IMR-90 (cell line): ENCODE measurements at regions not wholly inside any gene's neighbourhood (a gene's known extent, or its start where the extent isn't known, plus 50 kb on each side); places are given as distances from the start of the nearest gene placed in this dataset.

ENCODE experiments used
- ATAC-seq: fragments of 200-7000 bp; cut with Tn5 transposase; 2 replicates; pipeline ENCODE4 v1.9.1; 2020; ENCODE audit warnings: low read depth, mild to moderate bottlenecking, moderate library complexity
- BruUV-seq: library from RNA; stranded (reverse); fragments of 400-500 nt; replicated peaks from 2 replicates; lab custom pipeline; 2021; lab: Mats Ljungman, UMichigan
- CTCF ChIA-PET: fragments of 300-600 bp; formaldehyde crosslinking; extraction: SDS; loops from one replicate; lab custom pipeline; 2021; ENCODE audit warnings: antibody characterized with exemption; lab: Yijun Ruan, JAX
- POLR2A ChIA-PET: fragments of 300-600 bp; sonication (Branson Sonifier 250); formaldehyde crosslinking; loops from one replicate; lab custom pipeline; 2022; ENCODE audit warnings: antibody characterized with exemption; ENCODE audit not compliant: unreplicated experiment; lab: Charles Lee
- DNase-seq: peaks from one replicate; pipeline ENCODE4 v3.0.0; 2013
- H2AFZ ChIP-seq: replicated peaks from 2 replicates; pipeline ENCODE3; 2013; ENCODE audit warnings: low read length, mild to moderate bottlenecking; ENCODE audit not compliant: poor library complexity
- H2AK5ac ChIP-seq: 2 replicates; pipeline ENCODE4 v1.6.1; 2013; ENCODE audit warnings: low read depth, low read length, inconsistent platforms
- H2AK9ac ChIP-seq: replicated peaks from 2 replicates; pipeline ENCODE3; 2013; ENCODE audit warnings: mild to moderate bottlenecking, low read depth, low read length, moderate library complexity; ENCODE audit not compliant: poor library complexity
- H2BK120ac ChIP-seq: 2 replicates; pipeline ENCODE4 v1.6.1; 2013; ENCODE audit warnings: low read depth, low read length, inconsistent platforms
- H2BK15ac ChIP-seq: 3 replicates; pipeline ENCODE4 v1.6.1; 2013; ENCODE audit warnings: low read depth, low read length, inconsistent platforms
- H2BK20ac ChIP-seq: 2 replicates; pipeline ENCODE4 v1.6.1; 2013; ENCODE audit warnings: low read depth, mild to moderate bottlenecking, inconsistent platforms, low read length, moderate library complexity
- H2BK5ac ChIP-seq: 2 replicates; pipeline ENCODE4 v1.6.1; 2013; ENCODE audit warnings: mild to moderate bottlenecking, low read depth, low read length, inconsistent platforms; ENCODE audit not compliant: poor library complexity, severe bottlenecking
- H3K14ac ChIP-seq: replicated peaks from 2 replicates; pipeline ENCODE4 v1.6.1; 2013; ENCODE audit warnings: low read depth, low read length, inconsistent platforms
- H3K18ac ChIP-seq: 2 replicates; pipeline ENCODE4 v1.6.1; 2013; ENCODE audit warnings: low read depth, low read length, control low read depth
- H3K23ac ChIP-seq: 2 replicates; pipeline ENCODE4 v1.6.1; 2013; ENCODE audit warnings: low read depth, low read length, inconsistent platforms
- H3K27ac ChIP-seq: 2 replicates; pipeline ENCODE4 v1.5.1; 2013; ENCODE audit warnings: mild to moderate bottlenecking, control low read depth, low read length; ENCODE audit not compliant: insufficient read depth
- H3K27me3 ChIP-seq: 2 replicates; pipeline ENCODE4 v1.6.1; 2013; ENCODE audit warnings: low read length; ENCODE audit not compliant: control insufficient read depth, insufficient read depth
- H3K36me3 ChIP-seq: 2 replicates; pipeline ENCODE4 v1.6.1; 2013; ENCODE audit warnings: low read length, mixed read lengths; ENCODE audit not compliant: control insufficient read depth, insufficient read depth
- H3K4ac ChIP-seq: 2 replicates; pipeline ENCODE4 v1.6.1; 2013; ENCODE audit warnings: low read depth, low read length, inconsistent platforms
- H3K4me1 ChIP-seq: 2 replicates; pipeline ENCODE4 v1.6.1; 2013; ENCODE audit warnings: low read length, mixed read lengths; ENCODE audit not compliant: control insufficient read depth, insufficient read depth
- H3K4me2 ChIP-seq: 2 replicates; pipeline ENCODE4 v1.6.1; 2013; ENCODE audit warnings: low read depth, mild to moderate bottlenecking, control low read depth, low read length, moderate library complexity
- H3K4me3 ChIP-seq: 2 replicates; pipeline ENCODE4 v1.5.1; 2013; ENCODE audit warnings: low read depth, mild to moderate bottlenecking, control low read depth, low read length, moderate library complexity; ENCODE audit not compliant: insufficient read depth
- H3K56ac ChIP-seq: 2 replicates; pipeline ENCODE4 v1.6.1; 2013; ENCODE audit warnings: low read length, inconsistent platforms; ENCODE audit not compliant: insufficient read depth; ENCODE audit errors: extremely low read depth
- H3K79me1 ChIP-seq, 2 experiments: 2 replicates each; pipeline ENCODE4 v1.6.1; 2013; ENCODE audit warnings: low read length in 2 of 2, inconsistent platforms in 1 of 2, low read depth in 1 of 2
- H3K9ac ChIP-seq: 2 replicates; pipeline ENCODE4 v1.6.1; 2013; ENCODE audit warnings: low read depth, low read length, control low read depth
- H3K9me1 ChIP-seq: 2 replicates; pipeline ENCODE4 v1.6.1; 2013; ENCODE audit warnings: low read length, inconsistent platforms; ENCODE audit not compliant: insufficient read depth
- H3K9me3 ChIP-seq: 2 replicates; pipeline ENCODE4 v1.6.1; 2013; ENCODE audit warnings: low read length; ENCODE audit not compliant: control insufficient read depth, insufficient read depth
- H4K20me1 ChIP-seq: 2 replicates; pipeline ENCODE4 v1.6.1; 2013; ENCODE audit warnings: low read length, inconsistent platforms; ENCODE audit not compliant: insufficient read depth
- H4K5ac ChIP-seq: 2 replicates; pipeline ENCODE4 v1.6.1; 2013; ENCODE audit warnings: mild to moderate bottlenecking, low read depth, low read length, control low read depth
- H4K8ac ChIP-seq, 2 experiments: 2 replicates each; pipeline ENCODE4 v1.6.1; 2013; ENCODE audit warnings: low read depth in 2 of 2, low read length in 2 of 2, control low read depth in 1 of 2, inconsistent platforms in 1 of 2
- H4K91ac ChIP-seq: 2 replicates; pipeline ENCODE4 v1.6.1; 2013; ENCODE audit warnings: low read depth, low read length, inconsistent platforms; ENCODE audit not compliant: insufficient read depth
- BHLHE40 ChIP-seq: fragments of 150-350 bp; IDR thresholded peaks from 2 replicates; pipeline ENCODE4 v1.6.1; 2016; ENCODE audit warnings: mild to moderate bottlenecking, low read depth, low read length
- CEBPB ChIP-seq: IDR thresholded peaks from 2 replicates; pipeline ENCODE4 v1.6.1; 2012; ENCODE audit warnings: low read depth, low read length, improper control_type of control experiment
- CHD1 ChIP-seq: IDR thresholded peaks from 2 replicates; pipeline ENCODE4 v1.6.1; 2012; ENCODE audit warnings: low read depth, low read length, improper control_type of control experiment
- CTCF ChIP-seq: conservative IDR thresholded peaks from 2 replicates; pipeline ENCODE4 v1.5.1; 2012; ENCODE audit warnings: mild to moderate bottlenecking, low read depth, low read length, improper control_type of control experiment
- ELK1 ChIP-seq: fragments of 150-350 bp; IDR thresholded peaks from 2 replicates; pipeline ENCODE4 v1.6.1; 2016; ENCODE audit warnings: low read depth, mild to moderate bottlenecking, low read length, moderate library complexity, borderline replicate concordance
- FOS ChIP-seq: fragments of 150-350 bp; IDR thresholded peaks from 2 replicates; pipeline ENCODE4 v1.6.1; 2016; ENCODE audit warnings: low read depth, low read length
- MAFK ChIP-seq: IDR thresholded peaks from 2 replicates; pipeline ENCODE4 v1.6.1; 2012; ENCODE audit warnings: low read depth, low read length, improper control_type of control experiment
- MAZ ChIP-seq: IDR thresholded peaks from 2 replicates; pipeline ENCODE4 v1.6.1; 2012; ENCODE audit warnings: low read depth, mild to moderate bottlenecking, low read length, improper control_type of control experiment, moderate library complexity, borderline replicate concordance
- MXI1 ChIP-seq: IDR thresholded peaks from 2 replicates; pipeline ENCODE4 v1.6.1; 2012; ENCODE audit warnings: low read depth, mild to moderate bottlenecking, low read length, moderate library complexity, borderline replicate concordance
- NFE2L2 ChIP-seq: fragments of 150-350 bp; IDR thresholded peaks from 2 replicates; pipeline ENCODE4 v1.6.1; 2016; ENCODE audit warnings: low read depth, mild to moderate bottlenecking, low read length
- POLR2A ChIP-seq: IDR thresholded peaks from 2 replicates; pipeline ENCODE4 v1.6.1; 2012; ENCODE audit warnings: mild to moderate bottlenecking, low read depth, low read length
- RAD21 ChIP-seq: IDR thresholded peaks from 2 replicates; pipeline ENCODE4 v1.6.1; 2012; ENCODE audit warnings: low read length, improper control_type of control experiment
- RCOR1 ChIP-seq: IDR thresholded peaks from 2 replicates; pipeline ENCODE4 v1.6.1; 2012; ENCODE audit warnings: mild to moderate bottlenecking, low read length, improper control_type of control experiment; ENCODE audit not compliant: insufficient replicate concordance
- RFX5 ChIP-seq: IDR thresholded peaks from 2 replicates; pipeline ENCODE4 v1.8.0; 2012; ENCODE audit warnings: low read depth, mild to moderate bottlenecking, low read length, moderate library complexity
- SMC3 ChIP-seq: fragments of 150-350 bp; IDR thresholded peaks from 2 replicates; pipeline ENCODE4 v1.6.1; 2016; ENCODE audit warnings: low read depth, mild to moderate bottlenecking, antibody characterized with exemption, low read length, moderate library complexity
- USF2 ChIP-seq: fragments of 150-350 bp; IDR thresholded peaks from 2 replicates; pipeline ENCODE4 v1.6.1; 2017; ENCODE audit warnings: mild to moderate bottlenecking, antibody characterized with exemption, low read length, low read depth
- WGBS, 2 experiments: methylation state at CpG; one replicate each; pipeline versions ENCODE4 v1.1.5 to v1.1.7; 2013; ENCODE audit warnings: missing lambda C conversion rate in 2 of 2; ENCODE audit not compliant: insufficient read length in 1 of 2; ENCODE audit errors: extremely low coverage in 2 of 2; 5-methylcytosine and 5-hydroxymethylcytosine counted together
- dilution Hi-C: fragments of 300-500 bp; cut with HindIII; formaldehyde crosslinking; loops from one replicate; pipeline ENCODE4 v1.14.3; 2018; ENCODE audit warnings: low sequenced_read_pairs; ENCODE audit not compliant: unreplicated experiment
- in situ Hi-C: fragments of 300-500 bp; cut with MboI; formaldehyde crosslinking; loops from 3 replicates; pipeline ENCODE4 v1.14.3; 2019; ENCODE audit warnings: low sequenced_read_pairs, inconsistent platforms, mixed read lengths
- intact Hi-C: fragments of 100-400 bp; cut with micrococcal nuclease; formaldehyde crosslinking; loops from 2 replicates; pipeline ENCODE4 v1.10.0; 2022

- no peaks in the 10 kb centered on the region for H4K20me1 ChIP-seq
- no peak overlapping the region for H3K4me3 ChIP-seq
- no peak overlapping the region for H3K9ac ChIP-seq
- no peaks in the 10 kb centered on the region; the same call in 1 of the 2 replicates for H3K9me3 ChIP-seq
- H3K14ac ChIP-seq = no peak overlapping the region
- no peak overlapping the region for H2BK120ac ChIP-seq
- H2AFZ ChIP-seq = peak overlapping the region; percentile 32
- in situ Hi-C loops (no loop called here), intact Hi-C loops (no loop called here), dilution Hi-C loops (no loop called here)
- BruUV-seq = no TSS peak
- H2AK5ac ChIP-seq = no peak overlapping the region
- ATAC-seq = no peak
- POLR2A ChIA-PET = no interaction called here
- no peaks in the 10 kb centered on the region for H3K36me3 ChIP-seq
- no peak overlapping the region for H4K8ac ChIP-seq
- no peaks in the 10 kb centered on the region for H3K79me1 ChIP-seq
- H4K91ac ChIP-seq = no peak overlapping the region
- H3K4me1 ChIP-seq = no peaks in the 10 kb centered on the region
- no peak overlapping the region for H2BK15ac ChIP-seq
- no peak overlapping the region for H3K27ac ChIP-seq
- 51 to 100% methylated on average over 1 to 12 of the region's 14 CpGs for WGBS, 2 experiments
- no peak overlapping the region for H3K4me2 ChIP-seq
- H3K27me3 ChIP-seq = no peaks in the 10 kb centered on the region
- H3K9me1 ChIP-seq = no peaks in the 10 kb centered on the region
- H3K56ac ChIP-seq = no peak overlapping the region
- DNase-seq = no peak
- no peak overlapping the region for H3K23ac ChIP-seq
- H2BK5ac ChIP-seq = no peak overlapping the region
- H3K4ac ChIP-seq = no peak overlapping the region
- H2BK20ac ChIP-seq = no peak overlapping the region
- CTCF ChIA-PET = no interaction called here
- H3K18ac ChIP-seq = no peak overlapping the region
- H4K5ac ChIP-seq = no peak overlapping the region
- no peak overlapping the region for H2AK9ac ChIP-seq
- no peak for TF ChIP-seq NFE2L2
- TF ChIP-seq RFX5 = no peak
- TF ChIP-seq RAD21 = no peak
- TF ChIP-seq POLR2A = no peak
- no peak for TF ChIP-seq SMC3
- no peak for TF ChIP-seq CEBPB
- no peak for TF ChIP-seq CHD1
- TF ChIP-seq RCOR1 = no peak
- TF ChIP-seq CTCF = no peak
- no peak for TF ChIP-seq BHLHE40
- TF ChIP-seq MAZ = no peak
- TF ChIP-seq FOS = no peak
- no peak for TF ChIP-seq ELK1
- no peak for TF ChIP-seq MAFK
- TF ChIP-seq USF2 = no peak
- no peak for TF ChIP-seq MXI1
Observed at GRCh38 chr3:13749063-13749764, 130.7 kb downstream of the WNT7A start.
